Nephron (organoid): ENCODE measurements at regions not wholly inside any gene's neighbourhood (a gene's known extent, or its start where the extent isn't known, plus 50 kb on each side); places are given as distances from the start of the nearest gene placed in this dataset.

Source experiments
- H3K27ac Mint-ChIP-seq, 3 experiments: 2 replicates each; pipeline ENCODE4 v1.8.0; 2020; ENCODE audit warnings: mixed read lengths in 3 of 3, mild to moderate bottlenecking in 2 of 3, moderate library complexity in 1 of 3
- H3K27me3 Mint-ChIP-seq: 2 replicates; pipeline ENCODE4 v1.8.0; 2021; ENCODE audit warnings: low read depth, mild to moderate bottlenecking, moderate library complexity, mixed read lengths
- H3K36me3 Mint-ChIP-seq: 2 replicates; pipeline ENCODE4 v1.8.0; 2020; ENCODE audit warnings: low read depth, mixed read lengths
- H3K4me1 Mint-ChIP-seq: 2 replicates; pipeline ENCODE4 v1.8.0; 2020; ENCODE audit warnings: mixed read lengths
- H3K4me3 Mint-ChIP-seq, 3 experiments: 2 replicates each; pipeline ENCODE4 v1.8.0; 2020; ENCODE audit warnings: mild to moderate bottlenecking in 3 of 3, mixed read lengths in 3 of 3, moderate library complexity in 2 of 3
- H3K9me3 Mint-ChIP-seq: 2 replicates; pipeline ENCODE4 v1.8.0; 2020; ENCODE audit warnings: mixed read lengths
- TF ChIP-seq, protein P1 (sequence below), 3 experiments: fragments of 200-600 bp; sonication (generic); IDR thresholded peaks; one replicate each; pipeline ENCODE4 v1.5.0; 2021; ENCODE audit warnings: antibody characterized with exemption in 3 of 3; ENCODE audit not compliant: unreplicated experiment in 3 of 3

- Mint-ChIP-seq H3K9me3 (no peaks in the 10 kb centered on the region), H3K36me3 (no peaks in the 10 kb centered on the region), H3K27me3 (peaks cover 9% of the 10 kb centered on the region), H3K27ac (peak overlapping the region; percentile 9 to 80 (median 16)), H3K4me1 (peaks cover 73% of the 10 kb centered on the region), H3K4me3 (no peak overlapping the region)
- TF ChIP-seq, protein P1, sequence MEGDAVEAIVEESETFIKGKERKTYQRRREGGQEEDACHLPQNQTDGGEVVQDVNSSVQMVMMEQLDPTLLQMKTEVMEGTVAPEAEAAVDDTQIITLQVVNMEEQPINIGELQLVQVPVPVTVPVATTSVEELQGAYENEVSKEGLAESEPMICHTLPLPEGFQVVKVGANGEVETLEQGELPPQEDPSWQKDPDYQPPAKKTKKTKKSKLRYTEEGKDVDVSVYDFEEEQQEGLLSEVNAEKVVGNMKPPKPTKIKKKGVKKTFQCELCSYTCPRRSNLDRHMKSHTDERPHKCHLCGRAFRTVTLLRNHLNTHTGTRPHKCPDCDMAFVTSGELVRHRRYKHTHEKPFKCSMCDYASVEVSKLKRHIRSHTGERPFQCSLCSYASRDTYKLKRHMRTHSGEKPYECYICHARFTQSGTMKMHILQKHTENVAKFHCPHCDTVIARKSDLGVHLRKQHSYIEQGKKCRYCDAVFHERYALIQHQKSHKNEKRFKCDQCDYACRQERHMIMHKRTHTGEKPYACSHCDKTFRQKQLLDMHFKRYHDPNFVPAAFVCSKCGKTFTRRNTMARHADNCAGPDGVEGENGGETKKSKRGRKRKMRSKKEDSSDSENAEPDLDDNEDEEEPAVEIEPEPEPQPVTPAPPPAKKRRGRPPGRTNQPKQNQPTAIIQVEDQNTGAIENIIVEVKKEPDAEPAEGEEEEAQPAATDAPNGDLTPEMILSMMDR (IDR thresholded peaks at IDR 0.05; ENCODE audit: unreplicated experiment in 3 of 3) = no peak
Measured at GRCh38 chr5:61603211-61603908, 271.3 kb downstream of the ZSWIM6 start.

- Mint-ChIP-seq H3K27ac (peak overlapping the region in 2 of 3 experiments; percentile 9 to 80), H3K4me1 (peaks cover 74% of the 10 kb centered on the region), H3K36me3 (no peaks in the 10 kb centered on the region), H3K27me3 (peaks cover 9% of the 10 kb centered on the region), H3K9me3 (no peaks in the 10 kb centered on the region), H3K4me3 (no peak overlapping the region)
- TF ChIP-seq, protein P1 (IDR thresholded peaks at IDR 0.05; ENCODE audit: unreplicated experiment in 3 of 3) = no peak
Measured at GRCh38 chr5:61604076-61605025, 272.3 kb downstream of the ZSWIM6 start.

DNA sequence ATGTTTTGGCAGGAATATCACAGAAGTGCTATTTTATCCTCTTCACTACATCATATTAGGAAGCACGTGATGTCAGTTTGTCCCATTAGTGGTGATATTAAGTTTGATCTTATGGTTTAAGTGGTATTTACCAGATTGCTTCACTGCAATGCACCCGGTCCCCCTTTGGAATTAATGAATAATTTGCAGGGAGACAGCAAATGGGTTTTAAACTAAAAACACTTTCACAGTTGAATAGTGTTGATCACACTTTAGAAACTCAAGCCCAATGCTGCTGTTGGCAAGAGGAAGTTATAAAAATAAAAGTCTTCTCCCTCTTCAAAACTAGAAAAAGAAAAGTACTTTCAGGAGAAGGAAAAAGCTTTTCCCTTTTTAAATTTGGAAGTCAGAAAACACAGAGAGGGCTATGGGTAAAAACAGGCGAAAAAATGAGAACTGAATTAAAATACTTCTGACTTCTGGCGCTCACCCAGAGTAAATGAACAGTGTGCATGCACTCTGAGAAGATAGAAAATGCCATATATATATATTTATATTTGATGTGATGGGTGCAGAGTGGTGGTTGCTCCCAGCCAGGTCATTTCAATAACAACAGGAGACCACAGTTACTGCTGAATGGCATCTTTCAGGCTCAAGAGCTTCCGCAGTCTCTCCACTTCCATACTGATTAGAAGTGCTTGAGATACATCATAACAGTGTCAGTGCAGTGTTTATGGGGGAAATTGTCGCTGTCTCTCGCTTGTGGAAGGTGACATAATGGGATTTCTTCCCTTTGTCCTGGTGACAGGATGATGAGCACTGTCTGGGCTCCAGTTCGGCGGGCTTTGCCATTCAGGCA is 278.0 kb downstream of the ZSWIM6 start:
- Mint-ChIP-seq H3K4me1 (peaks cover 28% of the 10 kb centered on the region), H3K27me3 (peaks cover 7% of the 10 kb centered on the region), H3K36me3 (no peaks in the 10 kb centered on the region)

GRCh38 chr5:61610678-61611024 is 278.6 kb downstream of the ZSWIM6 start:
- H3K27ac Mint-ChIP-seq = no peak overlapping the region
- no peaks in the 10 kb centered on the region for H3K36me3 Mint-ChIP-seq
- H3K9me3 Mint-ChIP-seq = no peaks in the 10 kb centered on the region
- H3K27me3 Mint-ChIP-seq = peaks cover 7% of the 10 kb centered on the region
- H3K4me1 Mint-ChIP-seq = peaks cover 25% of the 10 kb centered on the region
- TF ChIP-seq, protein P1 (IDR thresholded peaks at IDR 0.05; ENCODE audit: unreplicated experiment in 3 of 3) = no peak
- no peak overlapping the region for H3K4me3 Mint-ChIP-seq

More for the DNA sequence above, 278.0 kb downstream of the ZSWIM6 start:
- no peak overlapping the region for H3K27ac Mint-ChIP-seq
- H3K4me3 Mint-ChIP-seq = no peak overlapping the region
- TF ChIP-seq, protein P1 (IDR thresholded peaks at IDR 0.05; ENCODE audit: unreplicated experiment in 3 of 3) = no peak
- no peaks in the 10 kb centered on the region for H3K9me3 Mint-ChIP-seq

DNA sequence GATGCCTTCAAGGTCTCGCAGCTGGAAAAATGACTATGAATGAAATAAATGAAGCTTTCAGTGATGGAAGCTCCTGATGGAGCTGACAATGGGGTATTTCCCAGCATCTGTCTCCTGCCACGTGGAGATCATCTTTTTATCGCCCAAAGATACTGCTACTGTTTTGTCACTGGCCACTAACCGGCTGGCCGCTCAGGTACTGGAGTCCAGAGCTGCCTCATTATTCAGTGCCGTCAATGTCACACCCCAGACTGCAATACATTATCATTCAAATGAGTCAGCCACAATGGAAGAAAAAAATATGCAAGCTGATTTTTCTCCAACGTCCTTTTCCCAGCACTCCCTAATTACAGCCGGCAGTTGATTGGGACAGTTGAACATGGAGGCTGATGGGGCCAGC is 280.4 kb downstream of the ZSWIM6 start:
- no peak overlapping the region for H3K4me3 Mint-ChIP-seq
- no peaks in the 10 kb centered on the region for H3K9me3 Mint-ChIP-seq
- TF ChIP-seq, protein P1 (IDR thresholded peaks at IDR 0.05; ENCODE audit: unreplicated experiment in 3 of 3) = no peak
- no peaks in the 10 kb centered on the region for H3K36me3 Mint-ChIP-seq
- peaks cover 18% of the 10 kb centered on the region for H3K4me1 Mint-ChIP-seq
- H3K27ac Mint-ChIP-seq = no peak overlapping the region
- peaks cover 10% of the 10 kb centered on the region for H3K27me3 Mint-ChIP-seq
